B cell (primary cell): ENCODE measurements at regions not wholly inside any gene's neighbourhood (a gene's known extent, or its start where the extent isn't known, plus 50 kb on each side); places are given as distances from the start of the nearest gene placed in this dataset.
A peak's percentile ranks its signal among the peaks of the same experiment; 100 is the strongest.

ENCODE experiments used
- ATAC-seq: fragments of 200-7000 bp; cut with Tn5 transposase; one replicate; pipeline ENCODE4 v1.10.0; 2021; ENCODE audit warnings: low read depth, mild to moderate bottlenecking, moderate number of reproducible peaks, moderate library complexity
- CTCF ChIA-PET: fragments of 350-600 bp; sonication (Branson Sonifier 250); formaldehyde crosslinking; loops from one replicate; lab custom pipeline; 2021; ENCODE audit warnings: antibody characterized with exemption, inconsistent platforms; lab: Charles Lee
- POLR2A ChIA-PET: fragments of 350-600 bp; sonication (Branson Sonifier 250); formaldehyde crosslinking; loops from one replicate; lab custom pipeline; 2021; ENCODE audit warnings: antibody characterized with exemption; lab: Charles Lee
- DNase-seq: peaks from one replicate; pipeline ENCODE4 v3.0.0; 2013
- H2AFZ ChIP-seq: 2 replicates; pipeline ENCODE4 v1.6.1; 2012; ENCODE audit warnings: mild to moderate bottlenecking, low read depth, low read length; ENCODE audit not compliant: insufficient read depth, poor library complexity, severe bottlenecking
- H3K27ac ChIP-seq, 2 donors: 1 replicate in 1 of 2; 2 replicates in 1 of 2; pipeline ENCODE4 v1.5.1; 2012 to 2013; ENCODE audit warnings: low read length in 2 of 2, mild to moderate bottlenecking in 2 of 2, moderate library complexity in 1 of 2
- H3K27me3 ChIP-seq, 4 experiments: fragments of 200-600 bp in 1 of 4; sonication (generic) in 1 of 4; replicated peaks in 1 of 4; 1 replicate in 2 of 4; 2 replicates in 2 of 4; pipeline versions ENCODE4 v1.6.1 to v1.7.0; 2013 to 2016; ENCODE audit warnings: low read length in 3 of 4, mild to moderate bottlenecking in 2 of 4, mixed read lengths in 1 of 4, moderate library complexity in 1 of 4; ENCODE audit not compliant: insufficient read depth in 4 of 4, control insufficient read depth in 3 of 4; ENCODE audit errors: control extremely low read depth in 1 of 4
- H3K36me3 ChIP-seq, 2 experiments: replicated peaks in 1 of 2; 1 replicate in 1 of 2; 2 replicates in 1 of 2; pipeline versions ENCODE4 v1.6.1 to v1.7.1; 2013; ENCODE audit warnings: low read length in 1 of 2; ENCODE audit not compliant: insufficient read depth in 2 of 2, control insufficient read depth in 1 of 2; ENCODE audit errors: control extremely low read depth in 1 of 2, extremely low read depth in 1 of 2
- H3K4me1 ChIP-seq, 2 donors: fragments of 200-600 bp in 1 of 2; sonication (generic) in 1 of 2; 1 replicate in 1 of 2; 2 replicates in 1 of 2; pipeline versions ENCODE4 v1.5.1 to v1.6.1; 2013 to 2017; ENCODE audit warnings: low read length in 2 of 2; ENCODE audit not compliant: control insufficient read depth in 2 of 2, insufficient read depth in 2 of 2
- H3K4me2 ChIP-seq: replicated peaks from 2 replicates; pipeline ENCODE3; 2012; ENCODE audit warnings: mild to moderate bottlenecking, low read depth, low read length; ENCODE audit not compliant: poor library complexity, severe bottlenecking
- H3K4me3 ChIP-seq, 5 experiments: fragments of 200-600 bp in 1 of 5; sonication (generic) in 1 of 5; 1 replicate in 3 of 5; 2 replicates in 2 of 5; pipeline versions ENCODE4 v1.5.1 to v1.7.0; 2011 to 2016; ENCODE audit warnings: low read length in 4 of 5, mild to moderate bottlenecking in 4 of 5, low read depth in 2 of 5, control low read depth in 1 of 5, moderate library complexity in 1 of 5; ENCODE audit not compliant: insufficient read depth in 1 of 5; ENCODE audit errors: control extremely low read depth in 1 of 5, extremely low read depth in 1 of 5
- H3K79me2 ChIP-seq: fragments of 200-600 bp; sonication (generic); one replicate; pipeline ENCODE4 v1.6.0; 2016; ENCODE audit warnings: low read length; ENCODE audit not compliant: control insufficient read depth, insufficient read depth
- H3K9ac ChIP-seq: fragments of 200-600 bp; sonication (generic); 2 replicates; pipeline ENCODE4 v1.6.1; 2017; ENCODE audit warnings: mild to moderate bottlenecking, low read length, moderate library complexity
- H3K9me3 ChIP-seq, 3 donors: one replicate each; pipeline versions ENCODE4 v1.6.1 to v1.7.1; 2013; ENCODE audit warnings: low read length in 2 of 3; ENCODE audit not compliant: control insufficient read depth in 2 of 3, insufficient read depth in 1 of 3; ENCODE audit errors: control extremely low read depth in 1 of 3
- H4K20me1 ChIP-seq: 2 replicates; pipeline ENCODE4 v1.6.0; 2012; ENCODE audit warnings: mild to moderate bottlenecking, low read length; ENCODE audit not compliant: insufficient read depth, control insufficient read depth, poor library complexity, severe bottlenecking
- H3K27ac Mint-ChIP-seq: one replicate; pipeline ENCODE4 v1.8.0; 2021; ENCODE audit warnings: mixed read lengths
- H3K27me3 Mint-ChIP-seq: one replicate; pipeline ENCODE4 v1.8.0; 2021; ENCODE audit warnings: mixed read lengths
- H3K4me1 Mint-ChIP-seq: one replicate; pipeline ENCODE4 v1.8.0; 2021; ENCODE audit warnings: mixed read lengths
- H3K4me3 Mint-ChIP-seq: one replicate; pipeline ENCODE4 v1.8.0; 2021; ENCODE audit warnings: mixed read lengths
- H3K9me3 Mint-ChIP-seq: one replicate; pipeline ENCODE4 v1.8.0; 2022; ENCODE audit warnings: mixed read lengths; ENCODE audit not compliant: insufficient read depth
- CTCF ChIP-seq: fragments of 200-600 bp; IDR thresholded peaks from one replicate; pipeline ENCODE4 v1.8.0; 2022; ENCODE audit warnings: antibody characterized with exemption, mild to moderate bottlenecking
- EZH2 ChIP-seq: IDR thresholded peaks from 2 replicates; pipeline ENCODE4 v1.6.1; 2012; ENCODE audit warnings: borderline replicate concordance, low read depth, mild to moderate bottlenecking, moderate library complexity, low read length; ENCODE audit not compliant: insufficient read depth, poor library complexity, severe bottlenecking
- WGBS: methylation state at CpG from one replicate; pipeline ENCODE4 v1.1.5; 2013; ENCODE audit warnings: missing lambda C conversion rate; ENCODE audit not compliant: insufficient coverage; 5-methylcytosine and 5-hydroxymethylcytosine counted together
- intact Hi-C: fragments of 100-400 bp; cut with micrococcal nuclease; formaldehyde crosslinking; loops from one replicate; pipeline ENCODE4 v1.10.0; 2022

- WGBS: 80% methylated on average over 7 of the region's 10 CpGs
- no peak overlapping the region for H2AFZ ChIP-seq
- peak overlapping the region; percentile 33 for H3K9ac ChIP-seq
- DNase-seq (peak; percentile 16), ATAC-seq (no peak)
- ChIA-PET POLR2A (no interaction called here), CTCF (interaction anchor here (0.6 to 2.8 kb wide), 5 partner anchors 51 to 347 kb away, joined by 3 to 13 read pairs (median 4); no protein-coding TSS in a partner anchor)
- H3K79me2 ChIP-seq: peaks cover 93% of the 10 kb centered on the region
- Mint-ChIP-seq H3K4me1 (peaks cover 64% of the 10 kb centered on the region), H3K9me3 (no peaks in the 10 kb centered on the region), H3K27ac (peak overlapping the region; percentile 74), H3K4me3 (peak overlapping the region; percentile 70), H3K27me3 (no peaks in the 10 kb centered on the region)
- TF ChIP-seq CTCF (no peak), EZH2 (no peak)
- peaks cover 50% of the 10 kb centered on the region for H4K20me1 ChIP-seq
- peak overlapping the region in 1 of 5 experiments; percentile 33 for H3K4me3 ChIP-seq
- H3K27ac ChIP-seq: peak overlapping the region; percentile 54 to 68
- H3K36me3 ChIP-seq: peaks cover 3 to 22% of the 10 kb centered on the region in 2 experiments
- H3K4me2 ChIP-seq: peak overlapping the region; percentile 46
- intact Hi-C loops: no loop called here
- no peaks in the 10 kb centered on the region for H3K9me3 ChIP-seq
- peaks cover 44 to 48% of the 10 kb centered on the region in 2 donors for H3K4me1 ChIP-seq
- no peaks in the 10 kb centered on the region for H3K27me3 ChIP-seq
Measured at GRCh38 chr6:150764334-150765066, 101.0 kb upstream of the MTHFD1L start.
